ENCODE measurements at regions not wholly inside any gene's neighbourhood (a gene's known extent, or its start where the extent isn't known, plus 50 kb on each side); places are given as distances from the start of the nearest gene placed in this dataset.

DNA sequence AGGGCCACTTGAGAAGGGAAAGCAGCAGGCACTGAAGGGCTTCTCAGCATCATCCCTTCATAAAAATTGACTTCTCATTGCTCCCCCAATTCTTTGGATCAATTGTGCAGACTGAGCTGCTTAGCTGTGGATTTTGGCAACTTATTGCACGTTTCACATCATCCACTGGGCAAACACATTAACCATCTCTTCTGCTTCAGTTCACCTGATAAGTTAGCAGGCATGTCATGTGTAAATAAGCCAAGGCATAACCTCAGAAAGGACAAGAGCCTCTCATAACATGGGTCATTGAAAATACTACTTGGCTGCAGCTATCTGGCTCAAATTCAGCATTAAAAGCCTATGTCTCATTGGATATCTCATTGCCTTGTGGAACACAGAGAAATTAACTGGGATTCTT, 366.5 kb downstream of the LRRC3B start:
- no peak overlapping the region for H3K4me3 ChIP-seq (ENCODE audit: low read depth, low read length)
- no peak for DNase-seq (ENCODE audit: low read depth)
- TF ChIP-seq, protein P1, sequence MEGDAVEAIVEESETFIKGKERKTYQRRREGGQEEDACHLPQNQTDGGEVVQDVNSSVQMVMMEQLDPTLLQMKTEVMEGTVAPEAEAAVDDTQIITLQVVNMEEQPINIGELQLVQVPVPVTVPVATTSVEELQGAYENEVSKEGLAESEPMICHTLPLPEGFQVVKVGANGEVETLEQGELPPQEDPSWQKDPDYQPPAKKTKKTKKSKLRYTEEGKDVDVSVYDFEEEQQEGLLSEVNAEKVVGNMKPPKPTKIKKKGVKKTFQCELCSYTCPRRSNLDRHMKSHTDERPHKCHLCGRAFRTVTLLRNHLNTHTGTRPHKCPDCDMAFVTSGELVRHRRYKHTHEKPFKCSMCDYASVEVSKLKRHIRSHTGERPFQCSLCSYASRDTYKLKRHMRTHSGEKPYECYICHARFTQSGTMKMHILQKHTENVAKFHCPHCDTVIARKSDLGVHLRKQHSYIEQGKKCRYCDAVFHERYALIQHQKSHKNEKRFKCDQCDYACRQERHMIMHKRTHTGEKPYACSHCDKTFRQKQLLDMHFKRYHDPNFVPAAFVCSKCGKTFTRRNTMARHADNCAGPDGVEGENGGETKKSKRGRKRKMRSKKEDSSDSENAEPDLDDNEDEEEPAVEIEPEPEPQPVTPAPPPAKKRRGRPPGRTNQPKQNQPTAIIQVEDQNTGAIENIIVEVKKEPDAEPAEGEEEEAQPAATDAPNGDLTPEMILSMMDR (IDR thresholded peaks at IDR 0.05; ENCODE audit: low read depth, low read length, missing control alignments) = no peak
- in situ Hi-C loops (cut with HindIII; ENCODE audit: low sequenced_read_pairs) = no loop called here

GRCh38 chr3:26997226-26997625, 372.0 kb downstream of the NEK10 start:
- H3K4me3 ChIP-seq (ENCODE audit: low read depth, low read length) = no peak overlapping the region
- TF ChIP-seq, protein P1 (IDR thresholded peaks at IDR 0.05; ENCODE audit: low read depth, low read length, missing control alignments) = no peak
- in situ Hi-C loops (cut with HindIII; ENCODE audit: low sequenced_read_pairs) = no loop called here
- DNase-seq (ENCODE audit: low read depth) = no peak

- no peak overlapping the region for H3K4me3 ChIP-seq (ENCODE audit: low read depth, low read length)
- DNase-seq (ENCODE audit: low read depth) = no peak
- TF ChIP-seq, protein P1 (IDR thresholded peaks at IDR 0.05; ENCODE audit: low read depth, low read length, missing control alignments) = no peak
- in situ Hi-C loops (cut with HindIII; ENCODE audit: low sequenced_read_pairs) = no loop called here
These were observed 358.3 kb downstream of the NEK10 start for GRCh38 chr3:27010834-27011233.

DNA sequence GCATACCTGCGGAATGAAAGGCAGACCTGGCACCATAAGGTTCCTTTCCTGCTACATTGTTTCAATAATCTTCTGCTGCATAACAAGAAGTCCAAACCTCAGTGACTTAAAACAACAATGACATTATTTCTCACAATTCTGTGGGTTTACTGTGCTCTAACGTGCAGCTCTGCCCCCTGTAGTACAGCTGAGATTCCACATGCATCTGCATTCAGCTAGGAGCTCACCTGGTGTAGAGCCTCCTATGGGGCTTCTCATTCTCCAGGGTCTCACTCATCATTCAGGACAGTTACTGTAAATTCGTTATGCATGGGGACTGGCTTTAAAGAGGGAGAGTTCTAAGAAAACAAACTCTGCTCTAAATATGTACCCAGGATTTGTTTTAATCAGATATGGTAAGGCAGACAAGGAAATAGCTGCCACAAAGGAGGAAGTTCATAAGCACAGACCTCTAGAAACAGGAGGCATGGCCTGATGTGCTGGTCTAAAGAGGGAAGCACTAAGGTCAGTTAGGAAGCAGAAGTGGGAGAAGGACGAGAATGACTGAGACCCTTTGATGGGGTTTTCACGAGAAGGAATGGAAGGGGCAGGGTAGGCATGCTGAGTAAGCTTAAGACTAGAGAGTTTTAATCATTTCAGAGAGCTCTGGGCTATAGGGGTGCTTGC, 347.0 kb downstream of the NEK10 start:
- H3K4me3 ChIP-seq (ENCODE audit: low read depth, low read length) = no peak overlapping the region
- in situ Hi-C loops (cut with HindIII; ENCODE audit: low sequenced_read_pairs) = no loop called here

DNA sequence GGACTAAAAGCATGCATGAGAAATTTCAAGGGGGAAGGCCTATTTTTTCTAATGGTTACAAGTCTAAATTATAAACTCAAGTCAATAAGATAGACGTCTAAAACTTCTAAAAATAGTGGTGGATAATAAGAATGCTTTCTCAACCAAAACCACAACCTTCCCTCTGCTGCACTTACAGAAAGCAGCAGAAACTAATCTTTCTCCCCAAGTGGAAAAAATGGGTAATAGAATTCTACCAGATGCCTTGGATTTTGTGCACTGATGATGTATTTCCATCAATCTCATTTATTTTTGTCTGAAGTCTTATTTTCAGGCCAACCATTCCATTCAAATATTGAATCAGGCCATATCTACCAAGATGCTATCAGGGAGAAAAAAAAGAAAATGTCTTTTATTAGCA, 344.7 kb downstream of the NEK10 start:
- TF ChIP-seq, protein P1 (IDR thresholded peaks at IDR 0.05; ENCODE audit: low read depth, low read length, missing control alignments) = no peak
- DNase-seq (ENCODE audit: low read depth) = no peak
- H3K4me3 ChIP-seq (ENCODE audit: low read depth, low read length) = no peak overlapping the region
- in situ Hi-C loops (cut with HindIII; ENCODE audit: low sequenced_read_pairs) = no loop called here

More for the DNA sequence above, 347.0 kb downstream of the NEK10 start:
- TF ChIP-seq, protein P1 (IDR thresholded peaks at IDR 0.05; ENCODE audit: low read depth, low read length, missing control alignments) = no peak
- DNase-seq (ENCODE audit: low read depth) = no peak

DNA sequence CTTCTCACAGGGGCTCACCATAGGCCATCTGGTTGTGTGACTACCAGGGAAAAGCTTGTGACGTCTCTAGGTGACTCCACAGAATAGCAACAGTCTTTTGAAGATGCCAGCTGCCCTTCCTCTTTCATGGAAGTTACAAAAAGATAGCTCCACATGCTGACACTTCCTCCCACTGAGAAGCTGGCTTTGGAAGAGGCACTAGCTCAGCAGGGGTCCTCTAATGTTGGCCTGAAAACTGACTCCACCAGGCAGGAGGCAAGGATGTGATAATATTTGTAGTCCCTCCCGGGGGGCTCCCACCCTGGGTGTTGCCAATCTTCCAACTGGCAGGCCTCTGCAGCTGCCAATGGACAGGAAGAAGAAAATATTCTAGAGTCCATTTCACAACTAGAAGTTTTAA, 343.5 kb downstream of the NEK10 start:
- DNase-seq (ENCODE audit: low read depth) = no peak
- TF ChIP-seq, protein P1 (IDR thresholded peaks at IDR 0.05; ENCODE audit: low read depth, low read length, missing control alignments) = no peak
- in situ Hi-C loops (cut with HindIII; ENCODE audit: low sequenced_read_pairs) = no loop called here
- no peak overlapping the region for H3K4me3 ChIP-seq (ENCODE audit: low read depth, low read length)

Data from astrocyte of the cerebellum (primary cell).